ENCODE measurements at regions not wholly inside any gene's neighbourhood (a gene's known extent, or its start where the extent isn't known, plus 50 kb on each side); places are given as distances from the start of the nearest gene placed in this dataset.

- TF ChIP-seq POLR2A (IDR thresholded peaks at IDR 0.05; ENCODE audit: low read depth, low read length) (no peak), POLR2AphosphoS5 (IDR thresholded peaks at IDR 0.05; ENCODE audit: low read depth, low read length) (no peak)
Observed at GRCh38 chr1:47708658-47709018, 270.8 kb downstream of the FOXD2 start.
